HG03135 (cell line): ENCODE measurements at regions not wholly inside any gene's neighbourhood (a gene's known extent, or its start where the extent isn't known, plus 50 kb on each side); places are given as distances from the start of the nearest gene placed in this dataset.

Source experiments
- ATAC-seq: cut with Tn5 transposase; IDR thresholded peaks from one replicate; pipeline ENCODE4 v1.9.1; 2021; ENCODE audit warnings: mild to moderate bottlenecking, moderate library complexity; ENCODE audit not compliant: unreplicated experiment

- no peak for ATAC-seq
Observed at GRCh38 chr22:48173773-48174160, 1411.3 kb downstream of the TBC1D22A start.

GRCh38 chr22:48173061-48173772 lies 1410.8 kb downstream of the TBC1D22A start:
- no peak for ATAC-seq

- ATAC-seq = no peak
Observed at GRCh38 chr22:48171271-48171691, 1408.8 kb downstream of the TBC1D22A start.

- no peak for ATAC-seq
Observed at GRCh38 chr22:48169227-48169626, 1406.8 kb downstream of the TBC1D22A start.

- no peak for ATAC-seq
Observed at GRCh38 chr22:48167238-48167637, 1404.8 kb downstream of the TBC1D22A start.

- no peak for ATAC-seq
Observed at GRCh38 chr22:48161298-48161697, 1398.8 kb downstream of the TBC1D22A start.

GRCh38 chr22:48157676-48158075 lies 1395.2 kb downstream of the TBC1D22A start:
- ATAC-seq = no peak

GRCh38 chr22:48156603-48157355 lies 1394.3 kb downstream of the TBC1D22A start:
- no peak for ATAC-seq

- no peak for ATAC-seq
Observed at GRCh38 chr22:48155446-48155845, 1393.0 kb downstream of the TBC1D22A start.

GRCh38 chr22:48154943-48155240 lies 1392.4 kb downstream of the TBC1D22A start:
- no peak for ATAC-seq

- ATAC-seq = no peak
Observed at GRCh38 chr22:48154169-48154942, 1391.9 kb downstream of the TBC1D22A start.

- ATAC-seq = no peak
Observed at GRCh38 chr22:48153726-48154125, 1391.3 kb downstream of the TBC1D22A start.

GRCh38 chr22:48152916-48153315 lies 1390.5 kb downstream of the TBC1D22A start:
- ATAC-seq = no peak

- no peak for ATAC-seq
Observed at GRCh38 chr22:48152164-48152775, 1389.8 kb downstream of the TBC1D22A start.

GRCh38 chr22:48151641-48152040 lies 1389.2 kb downstream of the TBC1D22A start:
- ATAC-seq = no peak

GRCh38 chr22:48147831-48148230 lies 1385.4 kb downstream of the TBC1D22A start:
- no peak for ATAC-seq

- ATAC-seq = no peak
Observed at GRCh38 chr22:48147404-48147803, 1385.0 kb downstream of the TBC1D22A start.

- no peak for ATAC-seq
Observed at GRCh38 chr22:48146426-48146825, 1384.0 kb downstream of the TBC1D22A start.

GRCh38 chr22:48145738-48146137 lies 1383.3 kb downstream of the TBC1D22A start:
- ATAC-seq = no peak

GRCh38 chr22:48144318-48144717 lies 1381.9 kb downstream of the TBC1D22A start:
- ATAC-seq = no peak

GRCh38 chr22:48143856-48144255 lies 1381.4 kb downstream of the TBC1D22A start:
- no peak for ATAC-seq
